Glutamatergic neuron (in vitro differentiated cells): ENCODE measurements at regions not wholly inside any gene's neighbourhood (a gene's known extent, or its start where the extent isn't known, plus 50 kb on each side); places are given as distances from the start of the nearest gene placed in this dataset.

Experiments
- DNase-seq: peaks from one replicate; pipeline ENCODE4 v3.0.0; 2022
- H3K27ac Mint-ChIP-seq: one replicate; pipeline ENCODE4 v1.8.0; 2020; ENCODE audit warnings: mild to moderate bottlenecking, mixed read lengths, inconsistent platforms; ENCODE audit not compliant: unreplicated experiment
- H3K27me3 Mint-ChIP-seq: one replicate; pipeline ENCODE4 v1.8.0; 2020; ENCODE audit warnings: mild to moderate bottlenecking, moderate library complexity, mixed read lengths, inconsistent platforms; ENCODE audit not compliant: unreplicated experiment
- H3K36me3 Mint-ChIP-seq: one replicate; pipeline ENCODE4 v1.8.0; 2020; ENCODE audit warnings: mild to moderate bottlenecking, mixed read lengths, inconsistent platforms; ENCODE audit not compliant: unreplicated experiment
- H3K4me1 Mint-ChIP-seq: one replicate; pipeline ENCODE4 v1.8.0; 2020; ENCODE audit warnings: mild to moderate bottlenecking, low read depth, mixed read lengths, inconsistent platforms; ENCODE audit not compliant: unreplicated experiment
- H3K4me3 Mint-ChIP-seq: one replicate; pipeline ENCODE4 v1.8.0; 2020; ENCODE audit warnings: mild to moderate bottlenecking, mixed read lengths, inconsistent platforms; ENCODE audit not compliant: unreplicated experiment
- H3K9me3 Mint-ChIP-seq: one replicate; pipeline ENCODE4 v1.8.0; 2020; ENCODE audit warnings: mild to moderate bottlenecking, moderate library complexity, mixed read lengths, inconsistent platforms; ENCODE audit not compliant: unreplicated experiment
- CTCF ChIP-seq: fragments of 200-600 bp; sonication (generic); IDR thresholded peaks from one replicate; pipeline ENCODE4 v1.5.0; 2021; ENCODE audit not compliant: partially characterized antibody, unreplicated experiment

- no peak for DNase-seq
- Mint-ChIP-seq H3K9me3 (no peaks in the 10 kb centered on the region), H3K27me3 (no peaks in the 10 kb centered on the region), H3K27ac (no peak overlapping the region), H3K36me3 (no peaks in the 10 kb centered on the region), H3K4me3 (no peak overlapping the region), H3K4me1 (no peaks in the 10 kb centered on the region)
- TF ChIP-seq CTCF, result no peak
These were observed 235.7 kb upstream of the HAND2 start for GRCh38 chr4:173765751-173766150.

GRCh38 chr4:173763389-173763788, 233.4 kb upstream of the HAND2 start:
- H3K27ac Mint-ChIP-seq, result no peak overlapping the region
- no peaks in the 10 kb centered on the region for H3K4me1 Mint-ChIP-seq
- DNase-seq, result no peak
- H3K9me3 Mint-ChIP-seq, result no peaks in the 10 kb centered on the region
- TF ChIP-seq CTCF, result no peak
- no peaks in the 10 kb centered on the region for H3K36me3 Mint-ChIP-seq
- H3K27me3 Mint-ChIP-seq, result no peaks in the 10 kb centered on the region
- no peak overlapping the region for H3K4me3 Mint-ChIP-seq

- Mint-ChIP-seq H3K4me1 (no peaks in the 10 kb centered on the region), H3K9me3 (no peaks in the 10 kb centered on the region), H3K4me3 (no peak overlapping the region), H3K27me3 (no peaks in the 10 kb centered on the region), H3K27ac (no peak overlapping the region), H3K36me3 (no peaks in the 10 kb centered on the region)
- TF ChIP-seq CTCF, result no peak
- DNase-seq, result no peak
These were observed 231.9 kb upstream of the HAND2 start for GRCh38 chr4:173761938-173762337.

GRCh38 chr4:173761236-173761635, 231.2 kb upstream of the HAND2 start:
- no peaks in the 10 kb centered on the region for H3K27me3 Mint-ChIP-seq
- H3K4me3 Mint-ChIP-seq, result no peak overlapping the region
- no peak for DNase-seq
- no peaks in the 10 kb centered on the region for H3K9me3 Mint-ChIP-seq
- H3K4me1 Mint-ChIP-seq, result no peaks in the 10 kb centered on the region
- no peaks in the 10 kb centered on the region for H3K36me3 Mint-ChIP-seq
- no peak overlapping the region for H3K27ac Mint-ChIP-seq
- TF ChIP-seq CTCF, result no peak

- no peak for DNase-seq
- no peak overlapping the region for H3K27ac Mint-ChIP-seq
- no peaks in the 10 kb centered on the region for H3K4me1 Mint-ChIP-seq
- H3K9me3 Mint-ChIP-seq, result no peaks in the 10 kb centered on the region
- no peaks in the 10 kb centered on the region for H3K27me3 Mint-ChIP-seq
- no peak for TF ChIP-seq CTCF
- no peaks in the 10 kb centered on the region for H3K36me3 Mint-ChIP-seq
- H3K4me3 Mint-ChIP-seq, result no peak overlapping the region
These were observed 228.1 kb upstream of the HAND2 start for GRCh38 chr4:173758132-173758531.
